ENCODE measurements at regions not wholly inside any gene's neighbourhood (a gene's known extent, or its start where the extent isn't known, plus 50 kb on each side); places are given as distances from the start of the nearest gene placed in this dataset.
A peak's percentile ranks its signal among the peaks of the same experiment; 100 is the strongest.

DNA sequence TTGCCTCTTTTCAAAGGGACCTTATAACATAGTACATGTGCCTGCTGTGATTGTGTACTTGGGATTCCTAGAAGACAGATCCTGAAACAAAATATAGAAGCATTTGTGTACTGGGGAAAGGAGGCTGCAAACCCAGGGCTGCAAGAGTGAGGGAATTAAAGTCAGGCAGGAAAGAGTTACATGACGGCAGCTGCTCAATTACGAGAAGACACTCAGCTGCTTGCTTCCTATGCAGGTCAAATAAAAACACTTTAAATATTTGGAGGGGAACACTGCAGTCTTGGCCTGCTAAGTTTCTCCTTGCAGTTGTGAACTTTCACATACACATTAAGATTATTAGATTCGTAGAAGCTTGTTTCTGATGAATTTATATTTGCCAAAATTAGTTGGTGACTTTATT lies 191.9 kb upstream of the CXCL13 start:
- TF ChIP-seq CTCF (IDR thresholded peaks at IDR 0.05; ENCODE audit: borderline replicate concordance, insufficient read depth, low read depth, low read length), result no peak
- no peak overlapping the region for H3K4me3 ChIP-seq (ENCODE audit: low read depth, low read length)

- no peak overlapping the region for H3K4me3 ChIP-seq (ENCODE audit: low read depth, low read length)
- TF ChIP-seq CTCF (IDR thresholded peaks at IDR 0.05; ENCODE audit: borderline replicate concordance, insufficient read depth, low read depth, low read length), result no peak
Observed at GRCh38 chr4:77415689-77416088, 189.9 kb upstream of the CXCL13 start.

- no peak overlapping the region for H3K4me3 ChIP-seq (ENCODE audit: low read depth, low read length)
Observed at GRCh38 chr4:77418333-77418732, 187.3 kb upstream of the CXCL13 start.

GRCh38 chr4:77430847-77431246 lies 174.8 kb upstream of the CXCL13 start:
- no peak overlapping the region for H3K4me3 ChIP-seq (ENCODE audit: low read depth, low read length)
- no peak for TF ChIP-seq CTCF (IDR thresholded peaks at IDR 0.05; ENCODE audit: borderline replicate concordance, insufficient read depth, low read depth, low read length)

More at GRCh38 chr4:77418333-77418732, 187.3 kb upstream of the CXCL13 start:
- TF ChIP-seq CTCF (IDR thresholded peaks at IDR 0.05; ENCODE audit: borderline replicate concordance, insufficient read depth, low read depth, low read length), result no peak

DNA sequence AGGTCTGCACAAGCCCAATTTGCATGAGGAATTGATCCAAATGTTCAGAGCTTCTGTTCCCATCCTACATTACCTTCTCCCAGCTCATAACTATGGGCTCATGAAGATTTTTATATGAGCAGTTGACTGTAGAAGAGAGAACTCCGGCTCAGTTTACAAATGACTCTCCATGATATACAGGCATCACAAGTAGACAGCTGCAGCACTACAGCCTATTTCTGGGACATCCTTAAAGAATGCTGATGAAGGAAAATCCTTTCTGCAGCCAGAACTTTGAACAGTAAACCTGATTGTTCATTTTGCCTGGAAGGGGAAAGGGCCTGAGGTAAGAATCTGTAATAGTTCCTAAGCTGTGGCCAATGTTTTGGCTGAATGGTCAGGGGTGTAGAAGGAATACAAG lies 174.1 kb upstream of the CXCL13 start:
- no peak for TF ChIP-seq CTCF (IDR thresholded peaks at IDR 0.05; ENCODE audit: borderline replicate concordance, insufficient read depth, low read depth, low read length)
- H3K4me3 ChIP-seq (ENCODE audit: low read depth, low read length), result no peak overlapping the region

GRCh38 chr4:77432717-77433417 lies 172.8 kb upstream of the CXCL13 start:
- H3K4me3 ChIP-seq (ENCODE audit: low read depth, low read length), result no peak overlapping the region
- 0 out of 2 replicates have a peak, but pooled peaks have one; percentile 4 for TF ChIP-seq CTCF (IDR thresholded peaks at IDR 0.05; ENCODE audit: borderline replicate concordance, insufficient read depth, low read depth, low read length)

DNA sequence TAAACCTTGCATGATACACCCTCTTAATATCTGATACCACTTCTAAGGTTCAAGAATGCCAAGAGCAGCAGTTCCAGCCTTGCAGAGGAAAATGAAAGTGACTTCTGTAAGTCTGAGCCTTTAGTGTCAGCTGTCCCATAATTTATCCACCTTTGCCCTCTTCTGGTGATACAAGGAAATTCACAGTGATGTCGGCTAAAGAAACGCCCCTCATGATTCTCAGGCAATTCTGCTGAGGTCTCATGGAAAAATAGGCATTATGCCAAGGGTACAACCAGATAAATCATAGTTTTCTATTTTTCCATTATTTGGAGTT lies 172.2 kb upstream of the CXCL13 start:
- TF ChIP-seq CTCF (IDR thresholded peaks at IDR 0.05; ENCODE audit: borderline replicate concordance, insufficient read depth, low read depth, low read length), result peak; percentile 51; the same call in 1 of the 2 replicates

More for the DNA sequence above, 172.2 kb upstream of the CXCL13 start:
- H3K4me3 ChIP-seq (ENCODE audit: low read depth, low read length), result no peak overlapping the region
